CD14-positive monocyte (primary cell): ENCODE measurements at regions not wholly inside any gene's neighbourhood (a gene's known extent, or its start where the extent isn't known, plus 50 kb on each side); places are given as distances from the start of the nearest gene placed in this dataset.

Experiments used
- DNase-seq, 3 donors: peaks; one replicate each; pipeline ENCODE4 v3.0.0-alpha.2; 2011 to 2022
- H2AFZ ChIP-seq: 2 replicates; pipeline ENCODE4 v1.6.0; 2012; ENCODE audit warnings: mild to moderate bottlenecking, low read depth, low read length, inconsistent platforms; ENCODE audit not compliant: insufficient read depth, poor library complexity, severe bottlenecking
- H3K27ac ChIP-seq, 2 donors: 1 replicate in 1 of 2; 2 replicates in 1 of 2; pipeline ENCODE4 v1.5.1; 2012 to 2013; ENCODE audit warnings: low read length in 2 of 2, control low read depth in 1 of 2, inconsistent platforms in 1 of 2, low read depth in 1 of 2, mild to moderate bottlenecking in 1 of 2
- H3K27me3 ChIP-seq, 2 donors: one replicate each; pipeline versions ENCODE4 v1.6.0 to v1.6.1; 2011 to 2013; ENCODE audit warnings: low read length in 2 of 2; ENCODE audit not compliant: control insufficient read depth in 2 of 2, insufficient read depth in 2 of 2
- H3K36me3 ChIP-seq, 2 donors: replicated peaks in 1 of 2; 1 replicate in 1 of 2; 2 replicates in 1 of 2; pipeline versions ENCODE4 v1.5.1 to v1.6.1; 2012 to 2013; ENCODE audit warnings: low read length in 2 of 2, control low read depth in 1 of 2, inconsistent platforms in 1 of 2, mild to moderate bottlenecking in 1 of 2; ENCODE audit not compliant: insufficient read depth in 2 of 2, control insufficient read depth in 1 of 2
- H3K4me1 ChIP-seq, 2 donors: 1 replicate in 1 of 2; 2 replicates in 1 of 2; pipeline versions ENCODE4 v1.5.1 to v1.6.1; 2012 to 2013; ENCODE audit warnings: low read length in 2 of 2, control low read depth in 1 of 2, inconsistent platforms in 1 of 2, mild to moderate bottlenecking in 1 of 2, moderate library complexity in 1 of 2; ENCODE audit not compliant: insufficient read depth in 2 of 2, control insufficient read depth in 1 of 2
- H3K4me2 ChIP-seq: replicated peaks from 2 replicates; pipeline ENCODE3; 2012; ENCODE audit warnings: low read length, moderate library complexity, mild to moderate bottlenecking; ENCODE audit not compliant: poor library complexity, severe bottlenecking; ENCODE audit errors: extremely low read depth
- H3K4me3 ChIP-seq, 3 experiments: fragments of 200-600 bp in 1 of 3; sonication (generic) in 1 of 3; replicated peaks in 1 of 3; 1 replicate in 2 of 3; 2 replicates in 1 of 3; pipeline ENCODE4 v1.5.1; 2011 to 2013; ENCODE audit warnings: low read length in 3 of 3, mild to moderate bottlenecking in 3 of 3, control low read depth in 2 of 3, low read depth in 2 of 3, inconsistent platforms in 1 of 3, moderate library complexity in 1 of 3
- H3K79me2 ChIP-seq: 2 replicates; pipeline ENCODE4 v1.6.0; 2012; ENCODE audit warnings: mild to moderate bottlenecking, control low read depth, inconsistent platforms, low read length, moderate library complexity; ENCODE audit not compliant: insufficient read depth
- H3K9ac ChIP-seq: 2 replicates; pipeline ENCODE4 v1.6.0; 2017; ENCODE audit warnings: low read length, mild to moderate bottlenecking; ENCODE audit not compliant: insufficient read depth, poor library complexity, severe bottlenecking
- H3K9me3 ChIP-seq, 2 donors: replicated peaks in 1 of 2; 1 replicate in 1 of 2; 2 replicates in 1 of 2; pipeline versions ENCODE4 v1.5.1 to v1.6.1; 2012 to 2013; ENCODE audit warnings: low read length in 2 of 2, control low read depth in 1 of 2; ENCODE audit not compliant: control insufficient read depth in 1 of 2, insufficient read depth in 1 of 2
- H4K20me1 ChIP-seq: 2 replicates; pipeline ENCODE4 v1.6.0; 2012; ENCODE audit warnings: mild to moderate bottlenecking, low read length, control low read depth, moderate library complexity; ENCODE audit not compliant: insufficient read depth
- H3K27ac Mint-ChIP-seq, 7 donors: one replicate each; pipeline ENCODE4 v1.8.0; 2020; ENCODE audit warnings: mild to moderate bottlenecking in 7 of 7, mixed read lengths in 7 of 7, moderate library complexity in 6 of 7, inconsistent platforms in 2 of 7
- H3K27me3 Mint-ChIP-seq, 3 donors: one replicate each; pipeline ENCODE4 v1.8.0; 2021 to 2022; ENCODE audit warnings: low read depth in 3 of 3, mild to moderate bottlenecking in 3 of 3, mixed read lengths in 3 of 3, moderate library complexity in 3 of 3, inconsistent platforms in 1 of 3
- H3K36me3 Mint-ChIP-seq, 2 donors: one replicate each; pipeline ENCODE4 v1.8.0; 2020; ENCODE audit warnings: mixed read lengths in 2 of 2, inconsistent platforms in 1 of 2, mild to moderate bottlenecking in 1 of 2
- H3K4me1 Mint-ChIP-seq: one replicate; pipeline ENCODE4 v1.8.0; 2020; ENCODE audit warnings: mild to moderate bottlenecking, mixed read lengths
- H3K4me3 Mint-ChIP-seq, 2 donors: one replicate each; pipeline ENCODE4 v1.8.0; 2020; ENCODE audit warnings: mild to moderate bottlenecking in 2 of 2, mixed read lengths in 2 of 2, moderate library complexity in 1 of 2
- H3K9me3 Mint-ChIP-seq, 7 donors: one replicate each; pipeline ENCODE4 v1.8.0; 2020 to 2022; ENCODE audit warnings: mixed read lengths in 7 of 7, mild to moderate bottlenecking in 6 of 7, moderate library complexity in 6 of 7, inconsistent platforms in 2 of 7
- WGBS: methylation state at CpG from one replicate; pipeline ENCODE4 v1.1.5; 2013; ENCODE audit warnings: missing lambda C conversion rate; ENCODE audit not compliant: insufficient coverage; 5-methylcytosine and 5-hydroxymethylcytosine counted together
- intact Hi-C, 2 donors: fragments of 100-400 bp; cut with micrococcal nuclease; formaldehyde crosslinking; loops; one replicate each; pipeline versions ENCODE4 v1.15.0 to v1.15.1; 2023
- TF ChIP-seq, protein P1 (sequence below): fragments of 200-600 bp; IDR thresholded peaks from one replicate; pipeline ENCODE4 v1.8.0; 2022; ENCODE audit warnings: antibody characterized with exemption, mild to moderate bottlenecking

DNA sequence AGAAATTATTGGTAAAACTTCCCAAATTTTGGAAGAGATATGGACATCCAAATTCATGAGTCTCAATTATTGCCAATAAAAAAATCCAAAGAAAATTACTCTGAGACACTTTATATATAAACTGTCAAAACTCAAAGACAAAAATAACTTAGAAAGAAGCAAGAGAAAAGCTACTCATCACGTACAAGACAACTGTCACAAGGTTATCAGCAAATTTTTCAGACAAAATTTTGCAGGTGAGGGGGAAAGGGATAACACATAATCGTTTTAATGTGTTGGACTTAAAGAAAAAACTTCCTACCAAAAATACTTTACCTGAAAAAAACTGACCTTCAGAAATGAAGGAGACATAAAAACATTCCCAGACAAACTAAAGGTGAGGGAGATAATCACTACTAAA lies 272.5 kb downstream of the THBS2 start:
- H3K27ac ChIP-seq = no peak overlapping the region
- no peak for DNase-seq
- H3K9ac ChIP-seq = no peak overlapping the region
- no peak overlapping the region for H3K4me3 ChIP-seq
- Mint-ChIP-seq H3K4me3 (no peak overlapping the region), H3K27ac (no peak overlapping the region), H3K36me3 (no peaks in the 10 kb centered on the region), H3K27me3 (peaks cover 0 to 2% (median 2%) of the 10 kb centered on the region in 3 donors), H3K9me3 (peaks cover 0 to 14% (median 7%) of the 10 kb centered on the region in 7 donors), H3K4me1 (no peaks in the 10 kb centered on the region)
- no peaks in the 10 kb centered on the region for H4K20me1 ChIP-seq
- TF ChIP-seq, protein P1, sequence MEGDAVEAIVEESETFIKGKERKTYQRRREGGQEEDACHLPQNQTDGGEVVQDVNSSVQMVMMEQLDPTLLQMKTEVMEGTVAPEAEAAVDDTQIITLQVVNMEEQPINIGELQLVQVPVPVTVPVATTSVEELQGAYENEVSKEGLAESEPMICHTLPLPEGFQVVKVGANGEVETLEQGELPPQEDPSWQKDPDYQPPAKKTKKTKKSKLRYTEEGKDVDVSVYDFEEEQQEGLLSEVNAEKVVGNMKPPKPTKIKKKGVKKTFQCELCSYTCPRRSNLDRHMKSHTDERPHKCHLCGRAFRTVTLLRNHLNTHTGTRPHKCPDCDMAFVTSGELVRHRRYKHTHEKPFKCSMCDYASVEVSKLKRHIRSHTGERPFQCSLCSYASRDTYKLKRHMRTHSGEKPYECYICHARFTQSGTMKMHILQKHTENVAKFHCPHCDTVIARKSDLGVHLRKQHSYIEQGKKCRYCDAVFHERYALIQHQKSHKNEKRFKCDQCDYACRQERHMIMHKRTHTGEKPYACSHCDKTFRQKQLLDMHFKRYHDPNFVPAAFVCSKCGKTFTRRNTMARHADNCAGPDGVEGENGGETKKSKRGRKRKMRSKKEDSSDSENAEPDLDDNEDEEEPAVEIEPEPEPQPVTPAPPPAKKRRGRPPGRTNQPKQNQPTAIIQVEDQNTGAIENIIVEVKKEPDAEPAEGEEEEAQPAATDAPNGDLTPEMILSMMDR = no peak
- intact Hi-C loops = no loop called here
- no CpG with 5 or more reads among the region's 2 CpGs for WGBS
- no peak overlapping the region for H3K4me2 ChIP-seq
- H3K79me2 ChIP-seq = no peaks in the 10 kb centered on the region
- no peaks in the 10 kb centered on the region for H3K9me3 ChIP-seq
- no peaks in the 10 kb centered on the region for H3K27me3 ChIP-seq
- H3K36me3 ChIP-seq = no peaks in the 10 kb centered on the region
- H3K4me1 ChIP-seq = no peaks in the 10 kb centered on the region
- no peak overlapping the region for H2AFZ ChIP-seq

DNA sequence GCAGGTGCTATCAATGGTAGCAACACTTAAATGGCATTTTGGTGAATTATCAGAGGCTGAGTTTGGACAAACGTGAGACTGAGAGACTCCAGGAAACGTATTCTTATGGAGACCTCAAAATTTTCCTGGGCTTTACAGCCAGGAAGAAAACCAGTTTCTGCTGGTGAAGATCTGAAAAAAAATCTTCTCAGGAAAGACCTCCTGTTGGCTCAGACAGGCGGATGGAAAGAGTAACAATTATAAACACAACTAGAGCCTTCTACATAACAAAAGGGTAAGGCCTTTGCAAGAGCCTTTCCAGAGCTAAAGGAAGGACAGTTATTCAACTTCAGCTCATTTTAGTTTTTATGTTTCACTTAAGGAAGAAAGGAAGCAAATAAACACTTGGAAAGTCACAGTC lies 274.4 kb downstream of the THBS2 start:
- Mint-ChIP-seq H3K27me3 (peaks cover 0 to 2% (median 2%) of the 10 kb centered on the region in 3 donors), H3K9me3 (peaks cover 0 to 14% (median 7%) of the 10 kb centered on the region in 7 donors), H3K4me3 (no peak overlapping the region), H3K36me3 (no peaks in the 10 kb centered on the region), H3K4me1 (no peaks in the 10 kb centered on the region), H3K27ac (no peak overlapping the region)
- no peak overlapping the region for H3K27ac ChIP-seq
- H3K27me3 ChIP-seq = no peaks in the 10 kb centered on the region
- no peaks in the 10 kb centered on the region for H3K9me3 ChIP-seq
- H3K36me3 ChIP-seq = no peaks in the 10 kb centered on the region
- TF ChIP-seq, protein P1 = no peak
- H3K4me2 ChIP-seq = no peak overlapping the region
- intact Hi-C loops = no loop called here
- no peaks in the 10 kb centered on the region for H3K79me2 ChIP-seq
- H3K4me1 ChIP-seq = no peaks in the 10 kb centered on the region
- no peak for DNase-seq
- WGBS = no CpG with 5 or more reads among the region's 3 CpGs
- no peak overlapping the region for H2AFZ ChIP-seq
- no peak overlapping the region for H3K9ac ChIP-seq
- no peak overlapping the region for H3K4me3 ChIP-seq
- no peaks in the 10 kb centered on the region for H4K20me1 ChIP-seq
